ENCODE measurements at regions not wholly inside any gene's neighbourhood (a gene's known extent, or its start where the extent isn't known, plus 50 kb on each side); places are given as distances from the start of the nearest gene placed in this dataset.
"Not testable (repeated sequence)": the region's sequence is repeated elsewhere in the genome, so short reads cannot be mapped to it uniquely, and the experiment has no call there.

DNA sequence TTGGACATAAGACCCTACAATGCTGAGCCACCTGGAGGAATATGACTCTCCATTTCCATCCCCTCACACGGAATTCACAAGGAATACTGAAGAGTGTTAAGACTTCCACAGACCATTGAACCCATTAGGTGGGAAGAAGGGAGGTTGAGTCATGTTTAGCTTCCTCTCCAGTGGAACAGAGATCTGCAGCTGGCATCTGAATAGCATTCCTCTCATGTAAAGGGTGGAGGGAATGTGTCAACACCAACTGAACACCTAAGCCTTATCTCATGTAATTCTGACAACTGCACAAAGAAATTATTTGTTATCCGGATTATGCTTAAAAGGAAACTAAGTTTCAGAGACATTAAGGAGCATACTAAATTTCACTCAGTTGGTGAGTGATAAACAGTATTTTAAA lies 705.9 kb downstream of the MAFB start:
- no peak for TF ChIP-seq POLR2AphosphoS5 (IDR thresholded peaks at IDR 0.05; ENCODE audit: low read depth, low read length)
- TF ChIP-seq POU2F2 (IDR thresholded peaks at IDR 0.05; ENCODE audit: low read depth, low read length) = no peak
- TF ChIP-seq SPI1 (IDR thresholded peaks at IDR 0.05; ENCODE audit: low read depth, low read length) = no peak
- TF ChIP-seq PAX5 (IDR thresholded peaks at IDR 0.05; ENCODE audit: insufficient read depth, low read length, severe bottlenecking) = no peak
- no peak for TF ChIP-seq TAF1 (IDR thresholded peaks at IDR 0.05; ENCODE audit: low read depth, low read length)
- TF ChIP-seq POLR2A (IDR thresholded peaks at IDR 0.05; ENCODE audit: low read depth, low read length) = no peak
- DNase-seq (ENCODE audit: insufficient read length, low spot score) (no peak), FAIRE-seq (no peak)

DNA sequence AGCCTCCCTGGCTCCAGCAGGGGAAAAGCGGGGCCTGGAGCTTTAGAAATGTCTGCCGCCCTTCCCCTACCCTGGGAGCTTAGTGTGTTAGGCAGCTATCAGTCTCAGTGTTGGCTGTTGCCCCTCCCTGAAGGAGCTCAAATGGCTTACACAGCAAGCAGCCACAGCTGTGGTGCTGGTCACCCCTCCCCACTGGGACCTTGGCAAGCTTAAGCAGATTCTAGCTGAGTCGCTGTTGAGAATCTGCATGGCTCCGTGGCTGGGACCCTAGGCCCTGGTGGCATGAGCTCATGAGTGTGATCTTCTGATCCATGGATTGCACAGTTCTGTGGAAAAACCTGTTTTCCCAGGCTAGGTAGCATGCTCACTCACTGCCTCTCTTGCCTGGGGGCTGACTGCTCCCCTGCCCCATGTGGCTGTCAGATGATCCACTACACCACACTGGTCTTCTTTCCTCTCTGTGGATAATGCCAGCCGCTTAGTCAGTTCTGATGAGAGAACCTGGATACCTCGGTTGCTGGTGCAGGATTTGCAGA lies 714.0 kb downstream of the MAFB start:
- no peak for TF ChIP-seq POU2F2 (IDR thresholded peaks at IDR 0.05; ENCODE audit: low read depth, low read length)
- no peak for TF ChIP-seq POLR2A (IDR thresholded peaks at IDR 0.05; ENCODE audit: low read depth, low read length)
- TF ChIP-seq PAX5 (IDR thresholded peaks at IDR 0.05; ENCODE audit: insufficient read depth, low read length, severe bottlenecking) = no peak
- TF ChIP-seq TAF1 (IDR thresholded peaks at IDR 0.05; ENCODE audit: low read depth, low read length) = no peak
- TF ChIP-seq SPI1 (IDR thresholded peaks at IDR 0.05; ENCODE audit: low read depth, low read length) = no peak
- no peak for TF ChIP-seq POLR2AphosphoS5 (IDR thresholded peaks at IDR 0.05; ENCODE audit: low read depth, low read length)
- DNase-seq (ENCODE audit: insufficient read length, low spot score) (no peak), FAIRE-seq (no peak)

DNA sequence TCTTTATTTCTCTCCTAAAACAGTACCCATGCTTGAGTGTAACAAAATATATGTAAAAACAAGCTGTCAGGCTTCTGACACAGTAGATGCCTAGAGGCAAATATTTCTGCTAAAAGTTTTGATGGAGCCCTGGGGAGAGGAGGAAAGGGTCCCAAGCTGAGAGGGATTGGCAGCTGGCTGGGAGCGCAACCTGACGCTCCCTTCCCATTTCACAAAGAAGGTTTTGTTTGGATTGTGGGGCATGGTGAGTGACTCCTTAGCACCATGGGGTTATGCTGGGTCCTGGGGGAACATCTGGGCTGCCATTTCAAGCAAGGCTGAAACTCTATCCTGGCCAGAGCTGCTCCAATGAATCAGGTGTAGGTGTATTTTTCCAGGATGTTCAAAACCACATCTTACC lies 720.5 kb downstream of the MAFB start:
- TF ChIP-seq POLR2A (IDR thresholded peaks at IDR 0.05; ENCODE audit: low read depth, low read length) (no peak), POU2F2 (IDR thresholded peaks at IDR 0.05; ENCODE audit: low read depth, low read length) (no peak), TAF1 (IDR thresholded peaks at IDR 0.05; ENCODE audit: low read depth, low read length) (no peak), PAX5 (IDR thresholded peaks at IDR 0.05; ENCODE audit: insufficient read depth, low read length, severe bottlenecking) (no peak)
- no peak for DNase-seq (ENCODE audit: insufficient read length, low spot score)
- FAIRE-seq = no peak

DNA sequence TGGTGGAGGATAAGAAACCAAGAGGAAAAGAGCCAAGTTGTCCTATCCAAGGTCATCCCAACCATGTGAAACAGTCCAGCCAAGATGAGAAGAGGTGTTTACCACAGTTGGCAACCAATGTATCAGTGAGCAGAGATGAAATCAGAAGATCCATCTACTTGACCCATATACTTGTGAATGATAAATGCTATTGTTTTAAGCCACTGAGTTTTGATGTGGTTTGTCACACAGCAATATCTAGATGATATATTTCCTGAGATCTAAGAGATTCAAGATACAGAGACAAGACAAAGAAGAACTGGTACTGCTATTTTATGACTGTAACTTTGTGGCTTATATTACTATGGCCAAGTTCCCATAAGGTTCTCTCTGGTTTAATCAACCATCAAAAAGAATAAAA lies 721.2 kb downstream of the MAFB start:
- FAIRE-seq (no peak), DNase-seq (ENCODE audit: insufficient read length, low spot score) (no peak)
- TF ChIP-seq PAX5 (IDR thresholded peaks at IDR 0.05; ENCODE audit: insufficient read depth, low read length, severe bottlenecking) (no peak), POU2F2 (IDR thresholded peaks at IDR 0.05; ENCODE audit: low read depth, low read length) (no peak), POLR2AphosphoS5 (IDR thresholded peaks at IDR 0.05; ENCODE audit: low read depth, low read length) (no peak), POLR2A (IDR thresholded peaks at IDR 0.05; ENCODE audit: low read depth, low read length) (no peak), SPI1 (IDR thresholded peaks at IDR 0.05; ENCODE audit: low read depth, low read length) (no peak), TAF1 (IDR thresholded peaks at IDR 0.05; ENCODE audit: low read depth, low read length) (no peak)

DNA sequence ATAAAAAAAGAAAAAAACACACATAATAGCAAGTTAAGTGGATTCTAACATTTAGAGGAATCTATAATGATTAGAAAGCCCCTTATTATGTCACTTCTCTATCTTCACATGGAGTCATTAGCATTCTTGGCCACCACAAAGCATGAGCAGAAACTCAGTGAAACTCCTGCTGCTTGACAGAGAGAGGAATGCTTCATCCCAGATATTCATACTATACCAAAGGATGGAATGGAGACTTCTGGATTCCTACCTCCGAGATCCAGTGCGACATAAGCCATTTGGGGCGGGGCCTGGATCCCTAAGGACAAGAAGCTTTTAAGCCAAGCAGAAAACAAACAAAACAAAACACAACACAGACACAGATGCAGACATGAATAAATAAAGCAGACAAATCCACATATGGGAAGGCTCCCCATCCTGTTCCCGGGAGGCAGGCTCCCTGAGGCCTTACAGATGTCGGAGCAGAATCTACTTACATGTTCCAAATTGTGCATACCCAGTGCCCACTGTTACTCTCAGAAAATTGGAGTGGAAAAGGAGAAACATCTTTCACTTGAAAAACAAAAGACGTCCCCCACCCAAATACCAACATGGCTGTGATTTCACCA lies 727.3 kb downstream of the MAFB start:
- no peak for TF ChIP-seq SPI1 (IDR thresholded peaks at IDR 0.05; ENCODE audit: low read depth, low read length)
- no peak for TF ChIP-seq POLR2AphosphoS5 (IDR thresholded peaks at IDR 0.05; ENCODE audit: low read depth, low read length)
- no peak for TF ChIP-seq POLR2A (IDR thresholded peaks at IDR 0.05; ENCODE audit: low read depth, low read length)
- no peak for TF ChIP-seq TAF1 (IDR thresholded peaks at IDR 0.05; ENCODE audit: low read depth, low read length)
- TF ChIP-seq PAX5 (IDR thresholded peaks at IDR 0.05; ENCODE audit: insufficient read depth, low read length, severe bottlenecking) = no peak
- TF ChIP-seq POU2F2 (IDR thresholded peaks at IDR 0.05; ENCODE audit: low read depth, low read length) = no peak
- no peak for FAIRE-seq
- DNase-seq (ENCODE audit: insufficient read length, low spot score) = no peak

DNA sequence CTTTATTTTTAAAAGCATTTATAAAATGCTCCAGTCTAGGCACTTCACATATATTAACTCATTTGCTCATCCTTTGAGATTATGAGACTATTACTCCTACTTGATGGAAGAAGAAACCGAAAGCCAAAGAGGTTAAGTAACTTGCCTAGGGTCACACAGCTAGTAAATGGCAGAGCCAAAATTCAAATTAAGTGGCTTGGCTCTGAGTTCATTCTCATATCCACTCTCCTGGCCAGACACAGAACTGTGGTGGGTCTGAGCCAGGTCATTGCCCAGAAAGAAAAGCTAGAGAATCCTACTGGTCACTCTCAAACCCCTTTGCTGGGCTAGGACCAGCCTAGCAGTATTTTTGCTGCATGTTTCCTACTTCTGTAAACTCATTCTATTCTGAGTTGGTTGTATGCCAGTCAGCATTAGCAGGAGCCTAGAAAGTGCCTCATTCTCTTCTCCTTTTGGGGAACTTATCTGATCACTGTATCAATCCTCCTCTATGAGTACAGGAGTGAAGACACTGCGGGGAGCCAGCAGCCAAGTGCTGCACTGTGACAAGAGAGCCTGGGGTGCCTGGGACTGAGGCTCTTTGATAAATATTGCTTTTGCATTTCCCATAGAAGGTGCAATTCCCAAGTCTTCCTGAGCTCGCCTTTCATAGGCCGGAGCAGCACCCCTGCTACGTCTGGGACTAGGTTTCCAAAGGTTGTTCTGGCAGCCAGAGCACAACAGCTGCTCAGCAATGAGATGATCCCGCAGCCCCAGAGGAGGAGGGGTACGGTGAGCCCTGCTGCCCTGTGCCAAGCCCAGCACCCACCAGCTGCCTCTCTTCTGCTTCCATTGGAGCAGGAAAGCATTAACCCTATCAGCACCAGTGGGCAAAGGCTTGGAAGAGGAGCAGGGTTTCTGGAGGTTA lies 728.3 kb downstream of the MAFB start:
- FAIRE-seq (no peak), DNase-seq (ENCODE audit: insufficient read length, low spot score) (no peak)
- TF ChIP-seq POU2F2 (IDR thresholded peaks at IDR 0.05; ENCODE audit: low read depth, low read length) (no peak), POLR2A (IDR thresholded peaks at IDR 0.05; ENCODE audit: low read depth, low read length) (no peak), TAF1 (IDR thresholded peaks at IDR 0.05; ENCODE audit: low read depth, low read length) (no peak), SPI1 (IDR thresholded peaks at IDR 0.05; ENCODE audit: low read depth, low read length) (no peak), PAX5 (IDR thresholded peaks at IDR 0.05; ENCODE audit: insufficient read depth, low read length, severe bottlenecking) (no peak), POLR2AphosphoS5 (IDR thresholded peaks at IDR 0.05; ENCODE audit: low read depth, low read length) (no peak)

DNA sequence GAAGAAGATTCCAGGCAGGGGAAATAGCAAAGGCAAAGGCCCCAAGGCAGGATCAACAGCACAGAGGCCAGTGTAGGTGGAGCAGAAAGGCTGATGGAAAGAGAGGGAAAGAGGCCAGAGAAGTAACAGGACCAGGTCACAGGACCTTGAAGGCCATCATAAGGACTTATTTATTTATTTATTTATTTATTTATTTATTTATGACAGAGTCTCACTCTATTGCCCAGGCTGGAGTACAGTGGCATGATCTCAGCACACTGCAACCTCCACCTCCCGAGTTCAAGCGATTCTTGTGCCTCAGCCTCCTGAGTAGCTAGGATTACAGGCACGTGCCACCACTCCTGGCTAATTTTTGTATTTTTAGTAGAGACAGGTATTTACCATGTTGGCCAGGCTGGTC lies 731.1 kb downstream of the MAFB start:
- FAIRE-seq = not testable (repeated sequence)

DNA sequence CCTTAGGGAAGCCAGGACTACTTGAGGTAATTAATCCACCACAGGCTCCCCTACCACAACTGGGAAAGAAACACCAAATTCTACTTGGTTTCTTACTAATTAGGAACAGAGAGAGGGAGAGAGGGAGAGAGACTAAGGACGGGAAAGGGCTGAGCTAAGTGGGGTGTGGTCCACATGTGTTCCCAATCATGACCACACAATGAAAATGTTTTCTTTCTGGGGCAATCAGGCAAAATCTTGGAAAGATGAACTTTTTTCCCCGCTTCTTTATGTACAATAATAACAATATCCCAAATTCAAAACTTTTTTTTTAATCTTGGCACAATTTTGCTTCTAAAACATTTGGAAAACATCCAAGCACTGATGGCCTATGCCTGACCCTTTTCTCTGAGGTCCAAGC lies 734.4 kb downstream of the MAFB start:
- TF ChIP-seq PAX5 (IDR thresholded peaks at IDR 0.05; ENCODE audit: insufficient read depth, low read length, severe bottlenecking) (no peak), POLR2AphosphoS5 (IDR thresholded peaks at IDR 0.05; ENCODE audit: low read depth, low read length) (no peak), TAF1 (IDR thresholded peaks at IDR 0.05; ENCODE audit: low read depth, low read length) (no peak), POLR2A (IDR thresholded peaks at IDR 0.05; ENCODE audit: low read depth, low read length) (no peak), POU2F2 (IDR thresholded peaks at IDR 0.05; ENCODE audit: low read depth, low read length) (no peak), SPI1 (IDR thresholded peaks at IDR 0.05; ENCODE audit: low read depth, low read length) (no peak)
- FAIRE-seq (no peak), DNase-seq (ENCODE audit: insufficient read length, low spot score) (no peak)

More for the DNA sequence above, 731.1 kb downstream of the MAFB start:
- DNase-seq (ENCODE audit: insufficient read length, low spot score) = not testable (repeated sequence)

DNA sequence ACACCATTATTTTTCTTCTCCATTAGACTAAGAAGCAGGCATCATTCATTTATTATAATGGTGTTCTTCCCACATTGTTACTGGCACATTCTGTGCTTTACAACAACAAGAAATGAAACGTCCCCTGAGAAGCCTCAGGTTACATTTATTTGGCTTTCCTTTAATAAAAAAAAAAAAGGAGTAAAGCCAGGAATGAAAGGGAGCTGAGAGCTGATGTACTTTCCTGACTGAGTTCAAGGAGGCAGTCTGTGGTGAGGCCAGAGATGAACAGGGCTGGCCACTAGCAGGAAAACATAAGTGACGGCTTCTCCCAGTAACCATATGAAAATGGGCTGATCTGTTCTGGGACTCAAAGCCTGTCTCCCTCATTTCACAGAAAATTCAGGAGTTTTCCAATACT lies 742.1 kb downstream of the MAFB start:
- DNase-seq (ENCODE audit: insufficient read length, low spot score) (no peak), FAIRE-seq (no peak)
- TF ChIP-seq POU2F2 (IDR thresholded peaks at IDR 0.05; ENCODE audit: low read depth, low read length) (no peak), SPI1 (IDR thresholded peaks at IDR 0.05; ENCODE audit: low read depth, low read length) (no peak), TAF1 (IDR thresholded peaks at IDR 0.05; ENCODE audit: low read depth, low read length) (no peak), POLR2A (IDR thresholded peaks at IDR 0.05; ENCODE audit: low read depth, low read length) (no peak), PAX5 (IDR thresholded peaks at IDR 0.05; ENCODE audit: insufficient read depth, low read length, severe bottlenecking) (no peak), POLR2AphosphoS5 (IDR thresholded peaks at IDR 0.05; ENCODE audit: low read depth, low read length) (no peak)

Data from GM12891 (cell line).